AG04450 (cell line): ENCODE measurements at regions not wholly inside any gene's neighbourhood (a gene's known extent, or its start where the extent isn't known, plus 50 kb on each side); places are given as distances from the start of the nearest gene placed in this dataset.

ENCODE experiments used
- CTCF ChIA-PET: fragments of 300-600, 350-600 bp; formaldehyde crosslinking; extraction: SDS; loops from one replicate; lab custom pipeline; 2022; ENCODE audit warnings: antibody characterized with exemption, inconsistent platforms; lab: Charles Lee
- POLR2A ChIA-PET: fragments of 350-600 bp; formaldehyde crosslinking; extraction: SDS; loops from one replicate; lab custom pipeline; 2021; ENCODE audit warnings: antibody characterized with exemption, inconsistent platforms; lab: Yijun Ruan, JAX
- DNase-seq: peaks from one replicate; pipeline ENCODE4 v3.0.0-alpha.2; 2011; ENCODE audit warnings: low read depth, low spot score
- H3K27ac ChIP-seq: one replicate; pipeline ENCODE4 v1.5.1; 2012; ENCODE audit warnings: low read depth, low read length, control low read depth
- H3K27me3 ChIP-seq: one replicate; pipeline ENCODE4 v1.6.0; 2012; ENCODE audit warnings: low read length; ENCODE audit not compliant: control insufficient read depth, insufficient read depth
- H3K4me3 ChIP-seq: 2 replicates; pipeline ENCODE4 v1.5.1; 2011; ENCODE audit warnings: mild to moderate bottlenecking, low read depth, low read length, control low read depth
- H3K9me3 ChIP-seq: 2 replicates; pipeline ENCODE4 v1.5.1; 2012; ENCODE audit warnings: low read length; ENCODE audit not compliant: control insufficient read depth, insufficient read depth
- TF ChIP-seq, protein P1 (sequence below): IDR thresholded peaks from 2 replicates; pipeline ENCODE4 v1.5.1; 2011; ENCODE audit warnings: low read depth, low read length, control low read depth, inconsistent platforms

DNA sequence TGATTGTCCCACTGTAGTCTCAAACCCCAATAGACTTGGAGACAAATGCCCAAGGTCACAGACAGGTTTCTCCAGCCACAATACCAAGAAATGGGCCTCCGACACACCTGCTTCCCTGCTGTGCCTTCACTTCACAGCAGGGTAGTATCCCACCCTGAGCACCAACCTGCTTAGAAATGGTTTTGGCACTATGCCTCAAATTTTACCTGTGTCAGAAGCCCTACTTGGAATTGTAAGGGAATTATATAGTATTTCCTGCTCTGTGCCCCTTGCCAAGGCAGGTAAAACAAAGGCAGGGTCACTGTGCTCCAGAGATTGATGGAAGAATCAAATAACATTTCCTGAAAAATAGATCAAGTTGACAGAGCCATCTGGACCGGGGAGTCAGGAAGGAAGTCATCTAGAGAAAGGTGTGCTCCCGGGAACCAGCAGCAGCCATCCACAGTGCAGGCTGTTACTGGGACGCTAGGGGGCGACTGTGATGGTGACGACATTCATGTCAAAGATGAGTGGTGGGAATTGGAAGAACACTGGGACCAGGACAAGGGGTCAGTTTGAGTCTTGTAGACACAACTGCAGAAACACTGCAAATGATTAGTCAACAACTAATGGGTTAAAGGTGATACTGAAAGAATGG, 117.8 kb upstream of the AKR1E2 start:
- H3K27me3 ChIP-seq = no peaks in the 10 kb centered on the region
- H3K4me3 ChIP-seq = no peak overlapping the region
- H3K27ac ChIP-seq = no peak overlapping the region
- ChIA-PET CTCF (no interaction called here), POLR2A (no interaction called here)
- no peak for DNase-seq
- TF ChIP-seq, protein P1, sequence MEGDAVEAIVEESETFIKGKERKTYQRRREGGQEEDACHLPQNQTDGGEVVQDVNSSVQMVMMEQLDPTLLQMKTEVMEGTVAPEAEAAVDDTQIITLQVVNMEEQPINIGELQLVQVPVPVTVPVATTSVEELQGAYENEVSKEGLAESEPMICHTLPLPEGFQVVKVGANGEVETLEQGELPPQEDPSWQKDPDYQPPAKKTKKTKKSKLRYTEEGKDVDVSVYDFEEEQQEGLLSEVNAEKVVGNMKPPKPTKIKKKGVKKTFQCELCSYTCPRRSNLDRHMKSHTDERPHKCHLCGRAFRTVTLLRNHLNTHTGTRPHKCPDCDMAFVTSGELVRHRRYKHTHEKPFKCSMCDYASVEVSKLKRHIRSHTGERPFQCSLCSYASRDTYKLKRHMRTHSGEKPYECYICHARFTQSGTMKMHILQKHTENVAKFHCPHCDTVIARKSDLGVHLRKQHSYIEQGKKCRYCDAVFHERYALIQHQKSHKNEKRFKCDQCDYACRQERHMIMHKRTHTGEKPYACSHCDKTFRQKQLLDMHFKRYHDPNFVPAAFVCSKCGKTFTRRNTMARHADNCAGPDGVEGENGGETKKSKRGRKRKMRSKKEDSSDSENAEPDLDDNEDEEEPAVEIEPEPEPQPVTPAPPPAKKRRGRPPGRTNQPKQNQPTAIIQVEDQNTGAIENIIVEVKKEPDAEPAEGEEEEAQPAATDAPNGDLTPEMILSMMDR = no peak
- no peaks in the 10 kb centered on the region for H3K9me3 ChIP-seq

DNA sequence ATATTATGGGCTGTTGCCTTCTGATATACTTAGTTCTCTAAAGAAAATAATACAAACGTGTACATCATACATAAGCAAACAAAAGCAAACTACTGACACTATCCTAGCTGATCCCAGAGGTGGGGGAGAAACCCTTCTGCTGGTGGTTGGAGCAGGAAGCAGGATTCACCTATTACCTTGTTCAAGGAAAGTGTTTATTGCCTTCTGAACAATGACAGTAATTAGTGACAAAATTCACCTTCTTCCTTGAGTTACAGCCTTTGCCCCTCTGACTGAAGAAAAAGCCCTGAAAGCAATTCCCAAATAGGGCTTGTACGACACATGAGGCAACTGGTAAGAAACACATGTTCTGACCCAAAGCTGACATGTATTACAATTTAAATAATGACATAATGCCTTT, 118.8 kb upstream of the AKR1E2 start:
- Histone ChIP-seq H3K9me3 (no peaks in the 10 kb centered on the region), H3K27ac (no peak overlapping the region), H3K27me3 (no peaks in the 10 kb centered on the region), H3K4me3 (no peak overlapping the region)
- ChIA-PET POLR2A (no interaction called here), CTCF (no interaction called here)
- no peak for DNase-seq
- TF ChIP-seq, protein P1 = no peak

DNA sequence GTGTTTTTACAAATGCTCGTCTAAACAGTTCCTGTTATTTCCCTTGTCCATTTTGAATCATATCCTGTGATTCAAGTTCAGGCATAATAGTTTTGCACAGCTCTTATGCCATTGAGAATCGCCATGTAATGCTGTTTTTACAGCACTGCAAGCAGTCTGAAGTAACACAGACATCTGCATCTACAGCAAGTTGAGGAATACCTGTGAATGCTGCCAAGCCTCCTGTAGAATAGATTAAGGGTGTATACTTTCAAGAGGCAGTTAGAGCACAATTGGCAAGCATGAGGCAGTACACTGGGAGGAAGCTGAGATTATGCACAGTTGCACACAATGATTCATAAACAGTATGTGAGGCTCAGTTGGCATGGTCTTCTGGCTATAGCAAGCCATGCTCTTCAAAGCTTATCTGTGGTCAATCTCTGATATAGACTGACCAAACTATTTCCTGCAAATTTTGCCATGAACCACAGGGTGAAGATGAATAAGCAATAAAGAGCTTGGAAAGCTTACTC, 121.9 kb upstream of the AKR1E2 start:
- ChIA-PET POLR2A (interaction anchor here (0.7 kb wide), 1 partner anchor 34 kb away, joined by 3 read pairs; no protein-coding TSS in a partner anchor), CTCF (interaction anchor here (0.7 kb wide), 1 partner anchor 12 kb away, joined by 8 read pairs; no protein-coding TSS in a partner anchor)
- Histone ChIP-seq H3K4me3 (no peak overlapping the region; the same call in 1 of the 2 replicates), H3K27me3 (no peaks in the 10 kb centered on the region), H3K27ac (no peak overlapping the region), H3K9me3 (no peaks in the 10 kb centered on the region)
- DNase-seq = no peak
- TF ChIP-seq, protein P1 = no peak

DNA sequence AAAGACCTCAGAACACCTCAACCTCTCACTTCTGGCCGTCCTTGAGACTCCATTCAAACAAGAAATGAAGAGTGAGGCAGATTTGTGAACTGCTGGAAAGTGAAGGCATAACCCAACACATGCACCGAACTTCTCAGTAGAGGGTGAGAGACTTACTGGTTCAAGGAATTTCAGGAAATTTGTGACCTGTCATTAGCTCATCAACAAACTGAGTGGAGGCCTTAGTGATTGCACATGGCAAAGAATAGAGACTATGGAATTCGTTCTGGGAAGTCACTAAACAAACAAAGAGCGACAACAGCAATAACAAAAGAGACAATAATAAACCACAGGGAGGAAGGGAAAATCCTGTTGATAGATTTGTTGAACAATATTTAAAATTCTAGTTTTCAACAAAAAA, 125.0 kb upstream of the AKR1E2 start:
- TF ChIP-seq, protein P1 = no peak
- CTCF ChIA-PET = interaction anchor here (0.7 kb wide), 1 partner anchor 45 kb away, joined by 3 read pairs; no protein-coding TSS in a partner anchor
- no peak for DNase-seq
- H3K4me3 ChIP-seq = no peak overlapping the region
- H3K27me3 ChIP-seq = no peaks in the 10 kb centered on the region
- no peaks in the 10 kb centered on the region for H3K9me3 ChIP-seq
- no peak overlapping the region for H3K27ac ChIP-seq
- POLR2A ChIA-PET = interaction anchor here (0.6 kb wide), 1 partner anchor 9 kb away, joined by 4 read pairs; no protein-coding TSS in a partner anchor
